HEK293 (cell line): ENCODE measurements at regions not wholly inside any gene's neighbourhood (a gene's known extent, or its start where the extent isn't known, plus 50 kb on each side); places are given as distances from the start of the nearest gene placed in this dataset.

ENCODE experiments used
- CTCF ChIA-PET: fragments of 350-600 bp; formaldehyde crosslinking; extraction: SDS; loops from one replicate; lab custom pipeline; 2021; ENCODE audit warnings: antibody characterized with exemption; lab: Yijun Ruan, JAX
- POLR2A ChIA-PET: fragments of 300-600 bp; formaldehyde crosslinking; extraction: SDS; loops from one replicate; lab custom pipeline; 2020; ENCODE audit warnings: antibody characterized with exemption, inconsistent platforms; lab: Yijun Ruan, JAX
- H3K27ac ChIP-seq: fragments of 200-500 bp; sonication (Bioruptor generic); 2 replicates; pipeline ENCODE4 v1.5.1; 2014; ENCODE audit warnings: low read depth, low read length, control low read depth, inconsistent platforms; ENCODE audit errors: extremely low read depth
- H3K36me3 ChIP-seq, 2 experiments: fragments of 200-500 bp in 1 of 2; sonication (Bioruptor generic) in 1 of 2; 1 replicate in 1 of 2; 2 replicates in 1 of 2; pipeline ENCODE4 v1.5.1; 2014 to 2017; ENCODE audit warnings: inconsistent platforms in 2 of 2, low read length in 2 of 2; ENCODE audit not compliant: control insufficient read depth in 2 of 2, insufficient read depth in 1 of 2
- H3K4me1 ChIP-seq: fragments of 200-500 bp; sonication (Bioruptor generic); 2 replicates; pipeline ENCODE4 v1.5.1; 2014; ENCODE audit warnings: mild to moderate bottlenecking, low read length, inconsistent platforms; ENCODE audit not compliant: control insufficient read depth, insufficient read depth
- H3K4me3 ChIP-seq: 2 replicates; pipeline ENCODE4 v1.5.1; 2011; ENCODE audit warnings: low read depth, mild to moderate bottlenecking, control low read depth, low read length, moderate library complexity
- H3K9me3 ChIP-seq: fragments of 200-500 bp; sonication (Bioruptor generic); 2 replicates; pipeline ENCODE4 v1.5.1; 2014; ENCODE audit warnings: low read depth, low read length, inconsistent platforms; ENCODE audit not compliant: control insufficient read depth, insufficient read depth
- KLF1 ChIP-seq: fragments of 450-650 bp; formaldehyde crosslinking; IDR thresholded peaks from 2 replicates; pipeline ENCODE4 v1.5.1; 2016; ENCODE audit warnings: missing biosample characterization, missing genetic modification characterization
- PRDM10 ChIP-seq: fragments of 450-650 bp; formaldehyde crosslinking; IDR thresholded peaks from 2 replicates; pipeline ENCODE4 v1.5.1; 2016; ENCODE audit warnings: missing biosample characterization, missing genetic modification characterization
- SP2 ChIP-seq: fragments of 450-650 bp; formaldehyde crosslinking; IDR thresholded peaks from 2 replicates; pipeline ENCODE4 v1.5.1; 2016; ENCODE audit warnings: missing biosample characterization, missing genetic modification characterization
- SP7 ChIP-seq: fragments of 450-650 bp; formaldehyde crosslinking; IDR thresholded peaks from 2 replicates; pipeline ENCODE4 v1.5.1; 2016; ENCODE audit warnings: missing biosample characterization, missing genetic modification characterization
- TRIM28 ChIP-seq: IDR thresholded peaks from 2 replicates; pipeline ENCODE4 v1.6.1; 2011; ENCODE audit warnings: low read length, control low read depth, borderline replicate concordance
- ZBTB8A ChIP-seq: fragments of 450-650 bp; formaldehyde crosslinking; IDR thresholded peaks from 2 replicates; pipeline ENCODE4 v1.5.1; 2016; ENCODE audit warnings: missing biosample characterization, missing genetic modification characterization
- ZFHX2 ChIP-seq: fragments of 450-650 bp; formaldehyde crosslinking; conservative IDR thresholded peaks from 2 replicates; pipeline ENCODE4 v1.5.1; 2016; ENCODE audit warnings: missing biosample characterization, missing genetic modification characterization
- ZNF155 ChIP-seq: fragments of 450-650 bp; formaldehyde crosslinking; IDR thresholded peaks from 2 replicates; pipeline ENCODE4 v1.5.1; 2016; ENCODE audit warnings: missing biosample characterization, missing genetic modification characterization
- ZNF266 ChIP-seq: fragments of 450-650 bp; formaldehyde crosslinking; IDR thresholded peaks from 2 replicates; pipeline ENCODE4 v1.5.1; 2016; ENCODE audit warnings: missing biosample characterization, missing genetic modification characterization, low read depth
- ZNF280D ChIP-seq: fragments of 450-650 bp; formaldehyde crosslinking; IDR thresholded peaks from 2 replicates; pipeline ENCODE4 v1.5.1; 2016; ENCODE audit warnings: missing biosample characterization, missing genetic modification characterization
- ZNF341 ChIP-seq: fragments of 450-650 bp; formaldehyde crosslinking; IDR thresholded peaks from 2 replicates; pipeline ENCODE4; 2016; ENCODE audit warnings: low read depth, missing biosample characterization, missing genetic modification characterization
- ZNF354C ChIP-seq: fragments of 450-650 bp; formaldehyde crosslinking; IDR thresholded peaks from 2 replicates; pipeline ENCODE4 v1.5.1; 2016; ENCODE audit warnings: missing biosample characterization, missing genetic modification characterization, low read depth, borderline replicate concordance
- ZNF48 ChIP-seq: fragments of 450-650 bp; formaldehyde crosslinking; IDR thresholded peaks from 2 replicates; pipeline ENCODE4 v1.5.1; 2016; ENCODE audit warnings: missing biosample characterization, missing genetic modification characterization
- ZNF510 ChIP-seq: fragments of 450-650 bp; formaldehyde crosslinking; IDR thresholded peaks from 2 replicates; pipeline ENCODE4 v1.5.1; 2018; ENCODE audit warnings: mild to moderate bottlenecking, missing genetic modification characterization, missing biosample characterization; ENCODE audit not compliant: insufficient replicate concordance
- ZNF514 ChIP-seq: fragments of 450-650 bp; formaldehyde crosslinking; IDR thresholded peaks from 2 replicates; pipeline ENCODE4 v1.5.1; 2016; ENCODE audit warnings: missing biosample characterization, missing genetic modification characterization
- ZNF555 ChIP-seq: fragments of 450-650 bp; formaldehyde crosslinking; conservative IDR thresholded peaks from 2 replicates; pipeline ENCODE4 v1.5.1; 2017; ENCODE audit warnings: missing biosample characterization, mild to moderate bottlenecking, missing genetic modification characterization, inconsistent platforms
- ZNF580 ChIP-seq: fragments of 450-650 bp; formaldehyde crosslinking; IDR thresholded peaks from 2 replicates; pipeline ENCODE4 v1.5.1; 2016; ENCODE audit warnings: missing biosample characterization, missing genetic modification characterization
- ZNF585B ChIP-seq: fragments of 450-650 bp; formaldehyde crosslinking; IDR thresholded peaks from 2 replicates; pipeline ENCODE4 v1.5.1; 2016; ENCODE audit warnings: missing biosample characterization, missing genetic modification characterization
- ZNF621 ChIP-seq: fragments of 450-650 bp; formaldehyde crosslinking; IDR thresholded peaks from 2 replicates; pipeline ENCODE4 v1.5.1; 2017; ENCODE audit warnings: missing biosample characterization, missing genetic modification characterization
- ZNF645 ChIP-seq: fragments of 450-650 bp; formaldehyde crosslinking; IDR thresholded peaks from 2 replicates; pipeline ENCODE4; 2016; ENCODE audit warnings: missing biosample characterization, missing genetic modification characterization
- ZNF654 ChIP-seq: fragments of 450-650 bp; formaldehyde crosslinking; IDR thresholded peaks from 2 replicates; pipeline ENCODE4 v1.5.1; 2016; ENCODE audit warnings: low read depth, missing biosample characterization, missing genetic modification characterization
- ZNF670 ChIP-seq: fragments of 450-650 bp; formaldehyde crosslinking; IDR thresholded peaks from 2 replicates; pipeline ENCODE4 v1.5.1; 2016; ENCODE audit warnings: missing biosample characterization, missing genetic modification characterization, low read depth
- ZNF768 ChIP-seq: fragments of 450-650 bp; formaldehyde crosslinking; IDR thresholded peaks from 2 replicates; pipeline ENCODE4 v1.5.1; 2018; ENCODE audit warnings: missing biosample characterization, mild to moderate bottlenecking, missing genetic modification characterization
- ZNF837 ChIP-seq: fragments of 450-650 bp; formaldehyde crosslinking; IDR thresholded peaks from 2 replicates; pipeline ENCODE4 v1.5.1; 2016; ENCODE audit warnings: missing biosample characterization, missing genetic modification characterization
- ZSCAN23 ChIP-seq: fragments of 450-650 bp; formaldehyde crosslinking; IDR thresholded peaks from 2 replicates; pipeline ENCODE4 v1.5.1; 2016; ENCODE audit warnings: missing biosample characterization, missing genetic modification characterization
- ZSCAN5A ChIP-seq: fragments of 450-650 bp; formaldehyde crosslinking; IDR thresholded peaks from 2 replicates; pipeline ENCODE4 v1.5.1; 2016; ENCODE audit warnings: missing biosample characterization, missing genetic modification characterization
- ZXDB ChIP-seq: fragments of 450-650 bp; formaldehyde crosslinking; IDR thresholded peaks from 2 replicates; pipeline ENCODE4 v1.5.1; 2016; ENCODE audit warnings: missing biosample characterization, missing genetic modification characterization

- Histone ChIP-seq H3K4me3 (no peak overlapping the region), H3K9me3 (no peaks in the 10 kb centered on the region), H3K27ac (no peak overlapping the region), H3K4me1 (no peaks in the 10 kb centered on the region), H3K36me3 (no peaks in the 10 kb centered on the region)
- POLR2A ChIA-PET = interaction anchor here (0.6 to 0.7 kb wide), 2 partner anchors 589 to 705 kb away, joined by 3 to 4 read pairs; no protein-coding TSS in a partner anchor
- TF ChIP-seq ZNF510 (tag by site-specific recombination) = no peak
- no peak for TF ChIP-seq ZNF280D
- 0 out of 2 replicates have a peak, but pooled peaks have one; percentile 6 for TF ChIP-seq ZNF654 (tag by site-specific recombination)
- no peak for TF ChIP-seq ZNF837 (tag by site-specific recombination)
- TF ChIP-seq SP7 = peak; percentile 78
- no peak for TF ChIP-seq ZNF266 (tag by site-specific recombination)
- TF ChIP-seq ZSCAN23 (tag by site-specific recombination) = no peak
- TF ChIP-seq TRIM28 = peak; percentile 55; the same call in 1 of the 2 replicates
- no peak for TF ChIP-seq KLF1 (tag by site-specific recombination)
- no peak for TF ChIP-seq ZXDB (tag by site-specific recombination)
- TF ChIP-seq SP2 (tag by site-specific recombination) = no peak
- TF ChIP-seq PRDM10 (tag by site-specific recombination) = peak; percentile 52
- no peak for TF ChIP-seq ZNF514 (tag by site-specific recombination)
- CTCF ChIA-PET = interaction anchor here (0.5 to 1.5 kb wide), 11 partner anchors 8 to 734 kb away, joined by 3 to 6 read pairs (median 3); no protein-coding TSS in a partner anchor
Observed at GRCh38 chr13:79631051-79631659, 150.2 kb downstream of the NDFIP2 start.

GRCh38 chr13:79628463-79628862 lies 147.5 kb downstream of the NDFIP2 start:
- H3K9me3 ChIP-seq = no peaks in the 10 kb centered on the region
- H3K4me3 ChIP-seq = no peak overlapping the region
- no peak overlapping the region for H3K27ac ChIP-seq
- H3K4me1 ChIP-seq = no peaks in the 10 kb centered on the region
- no peaks in the 10 kb centered on the region for H3K36me3 ChIP-seq
- ChIA-PET CTCF (interaction anchor here (0.6 kb wide), 1 partner anchor 1474 kb away, joined by 3 read pairs; no protein-coding TSS in a partner anchor), POLR2A (no interaction called here)
- TF ChIP-seq ZNF555 (no peak), ZSCAN5A (tag by site-specific recombination) (no peak), ZNF621 (tag by site-specific recombination) (no peak), ZNF645 (tag by site-specific recombination) (no peak), ZNF354C (no peak), ZNF341 (tag by site-specific recombination) (no peak), ZNF585B (tag by site-specific recombination) (no peak), ZNF670 (tag by site-specific recombination) (no peak), ZNF155 (tag by site-specific recombination) (no peak), KLF1 (tag by site-specific recombination) (no peak), ZNF48 (no peak), ZNF580 (tag by site-specific recombination) (no peak), ZBTB8A (tag by site-specific recombination) (no peak), ZNF768 (tag by site-specific recombination) (no peak), ZFHX2 (no peak)
